HEK293T (cell line): ENCODE measurements at regions not wholly inside any gene's neighbourhood (a gene's known extent, or its start where the extent isn't known, plus 50 kb on each side); places are given as distances from the start of the nearest gene placed in this dataset.

Source experiments
- ARNT ChIP-seq: fragments of 450-650 bp; IDR thresholded peaks from 2 replicates; pipeline ENCODE4 v1.6.1; 2017; ENCODE audit warnings: mild to moderate bottlenecking
- BHLHE40 ChIP-seq: fragments of 450-650 bp; IDR thresholded peaks from 2 replicates; pipeline ENCODE4 v1.6.1; 2016; ENCODE audit warnings: mild to moderate bottlenecking, moderate library complexity, borderline replicate concordance
- ELF4 ChIP-seq: fragments of 450-650 bp; IDR thresholded peaks from 2 replicates; pipeline ENCODE4 v1.6.1; 2017; ENCODE audit warnings: antibody characterized with exemption
- FOXK2 ChIP-seq: fragments of 450-650 bp; IDR thresholded peaks from 2 replicates; pipeline ENCODE4 v1.6.1; 2016; ENCODE audit warnings: mild to moderate bottlenecking
- FOXM1 ChIP-seq: fragments of 450-650 bp; IDR thresholded peaks from 2 replicates; pipeline ENCODE4 v1.6.1; 2017; ENCODE audit warnings: mild to moderate bottlenecking, borderline replicate concordance
- HDGF ChIP-seq: fragments of 450-650 bp; IDR thresholded peaks from 2 replicates; pipeline ENCODE4 v1.6.1; 2017; ENCODE audit warnings: antibody characterized with exemption, borderline replicate concordance
- L3MBTL2 ChIP-seq: fragments of 450-650 bp; conservative IDR thresholded peaks from 2 replicates; pipeline ENCODE4 v1.6.1; 2016; ENCODE audit warnings: mild to moderate bottlenecking
- NFRKB ChIP-seq: fragments of 450-650 bp; IDR thresholded peaks from 2 replicates; pipeline ENCODE4 v1.6.1; 2016; ENCODE audit warnings: mild to moderate bottlenecking, moderate library complexity
- SP1 ChIP-seq: fragments of 450-650 bp; IDR thresholded peaks from 2 replicates; pipeline ENCODE4 v1.6.1; 2017
- SUZ12 ChIP-seq: fragments of 450-650 bp; IDR thresholded peaks from 2 replicates; pipeline ENCODE4 v1.6.1; 2016; ENCODE audit warnings: mild to moderate bottlenecking
- TARDBP ChIP-seq: fragments of 450-650 bp; IDR thresholded peaks from 2 replicates; pipeline ENCODE4 v1.6.1; 2016
- ZNF384 ChIP-seq: fragments of 450-650 bp; IDR thresholded peaks from 2 replicates; pipeline ENCODE4 v1.6.1; 2016

- TF ChIP-seq SUZ12: no peak
- TF ChIP-seq BHLHE40: no peak
- TF ChIP-seq NFRKB: no peak
- no peak for TF ChIP-seq FOXK2
- TF ChIP-seq TARDBP: no peak
- no peak for TF ChIP-seq HDGF
- no peak for TF ChIP-seq L3MBTL2
- no peak for TF ChIP-seq SP1
- TF ChIP-seq FOXM1: no peak
- TF ChIP-seq ARNT: no peak
- no peak for TF ChIP-seq ZNF384
- TF ChIP-seq ELF4: no peak
Measured at GRCh38 chr6:90364286-90364685, 67.6 kb upstream of the BACH2 start.
